SK-N-SH (cell line): ENCODE measurements at regions not wholly inside any gene's neighbourhood (a gene's known extent, or its start where the extent isn't known, plus 50 kb on each side); places are given as distances from the start of the nearest gene placed in this dataset.

Experiments
- CTCF ChIA-PET: fragments of 300-600, 350-600 bp; formaldehyde crosslinking; extraction: SDS; loops from one replicate; lab custom pipeline; 2021; lab: Yijun Ruan, JAX
- POLR2A ChIA-PET: fragments of 350-600 bp; sonication (Branson Sonifier 250); formaldehyde crosslinking; extraction: SDS; loops from one replicate; lab custom pipeline; 2020; ENCODE audit warnings: antibody characterized with exemption, inconsistent platforms; lab: Yijun Ruan, JAX
- DNase-seq: peaks from one replicate; pipeline ENCODE4 v3.0.0; 2012
- H2AFZ ChIP-seq: fragments of 200-600 bp; sonication (generic); 2 replicates; pipeline ENCODE4 v1.8.1; 2016; ENCODE audit warnings: antibody characterized with exemption, mild to moderate bottlenecking, low read depth
- H3F3A ChIP-seq: fragments of 200-600 bp; sonication (generic); replicated peaks from 2 replicates; pipeline ENCODE3; 2016; ENCODE audit warnings: antibody characterized with exemption, mild to moderate bottlenecking; ENCODE audit not compliant: insufficient read depth
- H3K27ac ChIP-seq, 2 experiments: fragments of 200-500 bp in 1 of 2; fragments of 200-600 bp in 1 of 2; sonication (Bioruptor generic) in 1 of 2; sonication (generic), shearing (Covaris generic) in 1 of 2; 2 replicates each; pipeline versions ENCODE4 v1.5.1 to v1.6.1; 2014 to 2016; ENCODE audit warnings: low read depth in 2 of 2, inconsistent platforms in 1 of 2, low read length in 1 of 2, mild to moderate bottlenecking in 1 of 2, mixed read lengths in 1 of 2
- H3K27me3 ChIP-seq: fragments of 200-600 bp; sonication (generic), shearing (Covaris generic); 2 replicates; pipeline ENCODE4 v1.6.1; 2016; ENCODE audit warnings: mixed run types; ENCODE audit not compliant: insufficient read depth
- H3K36me3 ChIP-seq, 2 experiments: fragments of 200-500 bp in 1 of 2; fragments of 200-600 bp in 1 of 2; sonication (Bioruptor generic) in 1 of 2; sonication (generic) in 1 of 2; replicated peaks in 1 of 2; 2 replicates each; pipeline versions ENCODE3 to v1.5.1; 2014 to 2016; ENCODE audit warnings: low read length in 1 of 2, mild to moderate bottlenecking in 1 of 2; ENCODE audit not compliant: insufficient read depth in 2 of 2, control insufficient read depth in 1 of 2
- H3K4me1 ChIP-seq, 2 experiments: fragments of 200-500 bp in 1 of 2; fragments of 200-600 bp in 1 of 2; sonication (Bioruptor generic) in 1 of 2; sonication (generic), shearing (Covaris generic) in 1 of 2; 2 replicates each; pipeline versions ENCODE4 v1.5.1 to v1.6.1; 2014 to 2016; ENCODE audit warnings: low read depth in 1 of 2, low read length in 1 of 2, mixed run types in 1 of 2; ENCODE audit not compliant: insufficient read depth in 2 of 2, control insufficient read depth in 1 of 2
- H3K4me2 ChIP-seq: fragments of 200-600 bp; sonication (generic), shearing (Covaris generic); 2 replicates; pipeline ENCODE4 v1.6.1; 2017; ENCODE audit warnings: mixed run types
- H3K4me3 ChIP-seq, 2 experiments: fragments of 200-500 bp in 1 of 2; fragments of 200-600 bp in 1 of 2; sonication (Bioruptor generic) in 1 of 2; sonication (generic), shearing (Covaris generic) in 1 of 2; 2 replicates each; pipeline versions ENCODE4 v1.5.1 to v1.8.1; 2014 to 2016; ENCODE audit warnings: low read depth in 2 of 2, inconsistent platforms in 1 of 2, low read length in 1 of 2, mild to moderate bottlenecking in 1 of 2, mixed read lengths in 1 of 2, moderate library complexity in 1 of 2
- H3K79me2 ChIP-seq: fragments of 200-600 bp; sonication (generic); 2 replicates; pipeline ENCODE4 v1.8.1; 2017; ENCODE audit warnings: mild to moderate bottlenecking; ENCODE audit not compliant: insufficient read depth
- H3K9ac ChIP-seq: fragments of 200-600 bp; sonication (generic); 2 replicates; pipeline ENCODE4 v1.6.1; 2017; ENCODE audit warnings: mixed run types
- H3K9me2 ChIP-seq: fragments of 200-600 bp; sonication (generic); 2 replicates; pipeline ENCODE4 v1.6.1; 2017; ENCODE audit warnings: mixed run types
- H3K9me3 ChIP-seq: fragments of 200-600 bp; sonication (generic); 2 replicates; pipeline ENCODE4 v1.6.1; 2017; ENCODE audit warnings: mixed run types, mild to moderate bottlenecking, moderate library complexity
- H4K20me1 ChIP-seq: fragments of 200-600 bp; sonication (generic); 2 replicates; pipeline ENCODE4 v1.6.1; 2017; ENCODE audit warnings: mild to moderate bottlenecking, mixed run types; ENCODE audit not compliant: insufficient read depth
- CHD2 ChIP-seq: fragments of 150-350 bp; IDR thresholded peaks from 2 replicates; pipeline ENCODE4 v1.6.1; 2018; ENCODE audit warnings: low read length; ENCODE audit not compliant: partially characterized antibody
- CTCF ChIP-seq: fragments of 200-600 bp; sonication (generic); IDR thresholded peaks from 2 replicates; pipeline ENCODE4 v1.6.1; 2017; ENCODE audit warnings: antibody characterized with exemption, mild to moderate bottlenecking, moderate library complexity
- EZH2phosphoT487 ChIP-seq: fragments of 200-600 bp; sonication (generic); IDR thresholded peaks from 2 replicates; pipeline ENCODE4 v1.6.1; 2017; ENCODE audit warnings: low read depth, mixed run types, mild to moderate bottlenecking, antibody characterized with exemption, moderate library complexity, borderline replicate concordance
- FOSL2 ChIP-seq: IDR thresholded peaks from 2 replicates; pipeline ENCODE4 v1.4.0; 2012; ENCODE audit warnings: low read depth, mild to moderate bottlenecking, moderate library complexity, borderline replicate concordance
- FOXM1 ChIP-seq: IDR thresholded peaks from 2 replicates; pipeline ENCODE4 v1.4.0; 2012; ENCODE audit warnings: low read depth, mild to moderate bottlenecking
- GATA2 ChIP-seq: sonication (generic); formaldehyde crosslinking; IDR thresholded peaks from 2 replicates; pipeline ENCODE4 v1.5.0; 2020; ENCODE audit warnings: mild to moderate bottlenecking, missing genetic modification reagents
- IRF3 ChIP-seq: fragments of 150-350 bp; IDR thresholded peaks from 2 replicates; pipeline ENCODE4 v1.6.1; 2016; ENCODE audit warnings: mild to moderate bottlenecking, low read depth, low read length
- JUND ChIP-seq: IDR thresholded peaks from 2 replicates; pipeline ENCODE4 v1.4.0; 2012
- NFIC ChIP-seq: IDR thresholded peaks from 2 replicates; pipeline ENCODE4 v1.4.0; 2012; ENCODE audit warnings: borderline replicate concordance
- POLR2AphosphoS5 ChIP-seq: IDR thresholded peaks from 2 replicates; pipeline ENCODE4 v1.6.1; 2012; ENCODE audit warnings: low read depth, low read length
- RAD21 ChIP-seq: IDR thresholded peaks from 2 replicates; pipeline ENCODE4 v1.6.1; 2012; ENCODE audit warnings: mild to moderate bottlenecking, low read length
- RCOR1 ChIP-seq: fragments of 150-350 bp; IDR thresholded peaks from 2 replicates; pipeline ENCODE4 v1.6.1; 2017; ENCODE audit warnings: antibody characterized with exemption, low read length
- TCF12 ChIP-seq: IDR thresholded peaks from 2 replicates; pipeline ENCODE4 v1.4.0; 2012
- TEAD4 ChIP-seq: IDR thresholded peaks from 2 replicates; pipeline ENCODE4 v1.4.0; 2012; ENCODE audit warnings: mild to moderate bottlenecking, borderline replicate concordance; ENCODE audit not compliant: insufficient read depth
- USF1 ChIP-seq: IDR thresholded peaks from 2 replicates; pipeline ENCODE4 v1.4.0; 2012; ENCODE audit warnings: low read depth, borderline replicate concordance
- YY1 ChIP-seq: IDR thresholded peaks from 2 replicates; pipeline ENCODE4 v1.4.0; 2012; ENCODE audit warnings: low read depth, mild to moderate bottlenecking
- WGBS: methylation state at CpG from one replicate; pipeline ENCODE4 v1.1.6; 2017; ENCODE audit warnings: low lambda C conversion rate; 5-methylcytosine and 5-hydroxymethylcytosine counted together

- no peaks in the 10 kb centered on the region for H3K9me2 ChIP-seq
- ChIA-PET POLR2A (no interaction called here), CTCF (no interaction called here)
- no peaks in the 10 kb centered on the region for H3K9me3 ChIP-seq
- no peak overlapping the region for H3K4me3 ChIP-seq
- no peak overlapping the region for H2AFZ ChIP-seq
- no peaks in the 10 kb centered on the region for H3F3A ChIP-seq
- no peak for DNase-seq
- no peaks in the 10 kb centered on the region for H3K4me1 ChIP-seq
- no peaks in the 10 kb centered on the region for H4K20me1 ChIP-seq
- H3K4me2 ChIP-seq = no peak overlapping the region
- no peaks in the 10 kb centered on the region; the same call in 1 of the 2 replicates for H3K27me3 ChIP-seq
- no peak for TF ChIP-seq RCOR1
- no peak for TF ChIP-seq CHD2
- no peak for TF ChIP-seq GATA2 (CRISPR knock-in tag)
- no peak for TF ChIP-seq TEAD4
- TF ChIP-seq IRF3 = no peak
- no peak for TF ChIP-seq JUND
- no peak for TF ChIP-seq POLR2AphosphoS5
- TF ChIP-seq FOSL2 = no peak
- TF ChIP-seq FOXM1 = no peak
- no peak for TF ChIP-seq CTCF
- no peak for TF ChIP-seq NFIC
- WGBS = 37% methylated on average over 5 of the region's 5 CpGs
- H3K9ac ChIP-seq = no peak overlapping the region
- H3K79me2 ChIP-seq = no peaks in the 10 kb centered on the region
- H3K27ac ChIP-seq = no peak overlapping the region
- no peaks in the 10 kb centered on the region for H3K36me3 ChIP-seq
Measured at GRCh38 chr12:124150168-124150567, 144.7 kb upstream of the RFLNA start.

GRCh38 chr12:124151583-124151982 is 143.3 kb upstream of the RFLNA start:
- H3K9me2 ChIP-seq = no peaks in the 10 kb centered on the region
- no peak overlapping the region for H3K4me3 ChIP-seq
- no peak overlapping the region for H3K4me2 ChIP-seq
- H3K27ac ChIP-seq = no peak overlapping the region
- H3K4me1 ChIP-seq = no peaks in the 10 kb centered on the region
- no peaks in the 10 kb centered on the region for H4K20me1 ChIP-seq
- CTCF ChIA-PET = no interaction called here
- H3K9me3 ChIP-seq = no peaks in the 10 kb centered on the region
- POLR2A ChIA-PET = no interaction called here
- TF ChIP-seq CTCF (no peak), USF1 (no peak), RAD21 (no peak), TCF12 (no peak), YY1 (no peak), EZH2phosphoT487 (no peak), FOXM1 (no peak), RCOR1 (no peak), TEAD4 (no peak)
- H3K79me2 ChIP-seq = no peaks in the 10 kb centered on the region
- WGBS = 50% methylated on average over 5 of the region's 5 CpGs
- no peak overlapping the region for H3K9ac ChIP-seq
- DNase-seq = no peak
- H3K36me3 ChIP-seq = no peaks in the 10 kb centered on the region
- no peak overlapping the region for H2AFZ ChIP-seq
- no peaks in the 10 kb centered on the region for H3F3A ChIP-seq
- no peaks in the 10 kb centered on the region; the same call in 1 of the 2 replicates for H3K27me3 ChIP-seq
